DMS153 treated with DMSO at 0.1 percent for 48 hours (cell line): ENCODE measurements at regions not wholly inside any gene's neighbourhood (a gene's known extent, or its start where the extent isn't known, plus 50 kb on each side); places are given as distances from the start of the nearest gene placed in this dataset.
"Not testable (repeated sequence)": the region's sequence is repeated elsewhere in the genome, so short reads cannot be mapped to it uniquely, and the experiment has no call there.

Experiments used
- DNase-seq: peaks from one replicate; lab custom pipeline; 2025; ENCODE audit not compliant: unreplicated experiment; lab: John Stamatoyannopoulos, UW

DNA sequence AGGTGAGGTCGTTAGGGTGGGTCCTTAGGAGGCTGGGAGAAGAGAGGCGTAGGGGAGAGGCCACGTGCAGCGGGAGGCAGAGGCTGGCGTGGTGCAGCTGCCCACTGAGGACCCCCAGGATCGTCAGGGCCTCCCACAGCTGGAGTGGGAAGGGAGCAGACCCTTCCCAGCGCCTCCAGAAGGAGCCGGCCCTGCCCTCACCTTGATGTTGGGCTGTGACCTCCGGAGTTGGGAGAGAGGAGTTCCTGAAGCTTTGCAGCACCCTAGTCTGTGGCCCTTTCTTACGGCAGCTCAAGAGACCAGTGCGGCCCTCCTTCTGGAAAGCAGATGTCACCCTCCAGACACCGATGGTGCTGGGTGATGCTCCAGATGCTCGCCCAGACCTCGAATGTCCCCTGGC is 156.5 kb upstream of the ZNF469 start:
- DNase-seq = not testable (repeated sequence)

DNA sequence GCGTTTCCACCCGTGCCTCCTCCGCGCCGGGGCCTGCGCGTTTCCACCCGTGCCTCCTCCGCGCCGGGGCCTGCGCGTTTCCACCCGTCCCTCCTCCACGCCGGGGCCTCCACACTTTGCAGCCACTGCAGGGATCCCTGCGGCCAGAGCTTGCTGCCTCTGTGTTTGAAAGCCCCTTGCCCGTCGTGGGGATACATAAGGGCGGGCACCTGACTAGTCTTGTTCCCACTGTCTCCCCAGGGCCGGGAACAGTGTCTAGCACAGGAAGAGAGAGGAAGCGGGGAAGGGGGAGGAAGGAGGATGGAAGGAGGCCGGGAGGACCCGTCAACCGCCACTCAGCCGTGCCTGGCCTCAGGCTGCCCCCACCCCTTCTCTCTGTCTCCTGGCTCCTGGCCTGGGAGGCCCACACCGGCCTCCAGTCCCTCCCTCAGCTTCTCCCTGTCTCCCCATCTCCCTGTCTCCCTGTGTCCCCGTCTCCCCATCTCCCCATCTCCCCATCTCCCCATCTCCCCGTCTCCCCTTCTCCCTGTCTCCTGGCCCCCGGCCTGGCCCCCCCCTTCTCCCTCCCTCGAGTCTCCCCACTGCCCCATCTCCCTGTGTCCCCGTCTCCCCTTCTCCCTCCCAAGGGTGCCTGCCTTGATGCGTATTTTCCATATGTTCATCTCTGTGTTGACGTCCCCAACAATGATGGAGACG is 155.6 kb upstream of the ZNF469 start:
- not testable (repeated sequence) for DNase-seq

DNA sequence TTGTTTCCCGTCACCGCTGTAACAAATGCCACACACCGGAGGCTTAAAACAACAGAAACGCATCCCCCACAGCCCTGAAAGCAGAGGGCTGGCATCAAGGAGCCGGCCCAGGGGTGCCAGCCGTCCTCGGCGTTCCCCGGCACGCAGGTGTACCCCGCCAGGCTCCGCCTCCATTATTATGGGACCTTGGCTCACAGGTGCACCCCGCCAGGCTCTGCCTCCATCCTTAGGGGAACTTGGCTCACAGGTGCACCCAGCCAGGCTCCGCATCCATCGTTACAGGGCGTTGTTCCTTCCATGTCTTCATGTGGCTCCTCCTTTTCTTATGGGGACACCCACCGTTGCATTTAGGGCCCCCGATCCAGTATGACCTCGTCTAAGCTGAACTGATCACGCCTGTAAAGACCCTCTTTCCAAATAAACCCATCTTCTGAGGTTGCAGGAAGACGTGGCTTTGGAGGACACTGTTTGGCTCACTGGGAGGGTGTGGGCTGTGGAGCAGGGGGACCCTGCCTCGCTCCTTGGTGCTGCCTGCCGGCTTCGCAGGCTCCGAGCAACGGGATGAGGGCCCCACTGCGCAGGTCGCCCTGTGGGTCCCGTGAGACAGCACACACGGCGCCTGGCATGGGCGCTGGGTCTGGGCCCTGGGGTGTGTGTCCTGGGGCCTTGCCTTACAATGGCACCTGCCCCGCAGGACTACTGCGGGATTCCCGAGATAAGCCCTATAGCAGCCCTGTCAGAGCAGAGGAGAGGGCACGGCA is 154.9 kb upstream of the ZNF469 start:
- DNase-seq = not testable (repeated sequence)

DNA sequence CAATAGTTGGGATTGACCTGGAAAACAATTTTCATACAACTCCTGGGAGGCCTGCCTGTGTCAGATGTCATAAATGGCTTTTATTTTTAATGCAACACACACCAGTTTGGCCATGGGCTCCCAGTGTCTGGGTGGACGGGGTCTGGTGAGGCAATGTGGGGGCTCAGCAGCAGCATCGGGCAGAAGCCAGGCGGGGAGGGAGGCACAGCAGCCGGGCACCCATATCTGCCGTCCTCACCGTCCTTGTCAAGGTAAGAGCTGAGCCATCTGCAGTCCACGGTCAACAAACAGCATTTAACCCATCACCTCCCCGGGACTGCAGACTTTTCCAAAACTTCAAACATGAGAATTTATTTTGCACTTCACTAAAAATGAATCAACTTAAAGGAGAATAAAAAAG is 154.0 kb upstream of the ZNF469 start:
- DNase-seq = not testable (repeated sequence)

DNA sequence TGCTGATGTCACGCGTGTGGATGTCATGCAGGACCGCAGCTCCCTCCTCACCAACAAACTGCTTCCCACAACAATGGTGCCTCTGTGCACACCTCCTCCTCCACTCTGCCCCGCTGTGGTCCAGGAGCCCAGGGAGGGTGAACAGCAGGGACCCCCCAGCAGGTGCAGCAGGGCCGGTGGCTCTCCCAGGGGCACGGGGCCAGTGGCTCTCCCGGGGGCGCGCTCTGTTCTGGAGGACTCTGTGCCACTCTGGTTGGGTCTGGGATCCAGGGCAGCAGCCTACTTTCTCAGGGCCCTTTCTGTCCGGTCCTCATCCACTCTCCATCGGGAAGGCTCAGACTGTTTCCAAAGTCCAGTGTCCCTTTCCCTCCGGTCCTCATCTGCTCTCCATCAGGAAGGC is 153.0 kb upstream of the ZNF469 start:
- DNase-seq = not testable (repeated sequence)

DNA sequence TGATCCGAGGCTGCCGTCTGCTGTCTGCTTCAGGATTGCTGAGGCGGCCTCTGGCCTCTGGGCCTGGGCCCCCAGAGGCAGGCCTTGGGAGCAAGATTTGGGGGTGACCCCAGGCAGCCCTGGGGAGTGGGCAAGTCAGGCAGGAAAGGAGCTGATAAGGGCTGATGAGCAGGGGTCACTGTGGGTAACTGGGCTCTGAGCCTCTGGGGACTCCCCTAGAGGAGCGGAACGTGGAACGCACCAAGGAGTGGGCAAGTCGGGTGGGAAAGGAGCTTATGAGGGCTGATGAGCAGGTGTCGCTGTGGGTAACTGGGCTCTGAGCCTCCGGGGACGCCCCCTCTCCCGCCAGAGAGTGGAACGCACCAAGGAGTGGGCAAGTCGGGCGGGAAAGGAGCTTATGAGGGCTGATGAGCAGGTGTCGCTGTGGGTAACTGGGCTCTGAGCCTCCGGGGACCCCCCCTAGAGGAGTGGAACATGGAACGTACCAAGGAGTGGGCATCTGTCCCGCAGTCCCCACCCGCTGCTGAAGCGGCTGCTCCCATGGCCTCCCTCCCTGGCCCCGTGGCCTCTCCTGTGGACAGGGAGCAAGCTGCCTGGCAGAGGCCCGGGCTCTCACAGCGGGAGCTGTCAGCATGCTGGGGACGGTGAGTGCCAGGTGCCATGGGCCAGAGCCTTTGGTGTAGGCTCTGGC is 152.3 kb upstream of the ZNF469 start:
- not testable (repeated sequence) for DNase-seq

DNA sequence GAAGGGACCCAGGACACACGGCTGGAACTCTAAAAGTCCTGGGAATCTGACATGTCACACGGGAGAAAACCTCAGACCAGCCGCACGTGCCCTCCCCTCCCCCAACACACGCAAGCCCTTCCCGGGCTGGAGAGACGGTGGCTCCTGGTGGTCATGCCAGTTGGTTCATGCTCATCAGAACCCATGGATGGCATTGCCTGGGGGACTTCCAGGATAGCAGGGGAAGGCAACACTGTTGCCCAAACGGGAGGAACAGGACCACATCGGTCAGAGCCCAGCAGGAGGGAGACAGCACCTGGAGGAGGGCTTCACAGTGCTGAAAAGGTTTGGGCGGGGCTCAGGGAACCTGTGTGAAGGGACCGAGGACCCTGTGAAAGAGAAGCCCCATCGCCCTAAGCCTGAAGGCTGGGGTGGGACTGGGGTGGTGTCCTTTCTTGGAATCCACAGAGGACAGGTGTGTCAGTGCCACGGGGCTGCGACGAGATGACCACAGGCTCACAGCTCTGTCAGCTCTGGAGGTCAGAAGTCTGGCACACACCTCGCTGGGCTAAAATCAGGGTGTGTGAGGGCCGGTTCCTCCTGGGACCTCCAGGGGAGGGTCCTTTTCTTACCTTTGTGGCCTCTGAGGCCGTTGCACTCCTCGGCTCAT is 151.7 kb upstream of the ZNF469 start:
- not testable (repeated sequence) for DNase-seq

DNA sequence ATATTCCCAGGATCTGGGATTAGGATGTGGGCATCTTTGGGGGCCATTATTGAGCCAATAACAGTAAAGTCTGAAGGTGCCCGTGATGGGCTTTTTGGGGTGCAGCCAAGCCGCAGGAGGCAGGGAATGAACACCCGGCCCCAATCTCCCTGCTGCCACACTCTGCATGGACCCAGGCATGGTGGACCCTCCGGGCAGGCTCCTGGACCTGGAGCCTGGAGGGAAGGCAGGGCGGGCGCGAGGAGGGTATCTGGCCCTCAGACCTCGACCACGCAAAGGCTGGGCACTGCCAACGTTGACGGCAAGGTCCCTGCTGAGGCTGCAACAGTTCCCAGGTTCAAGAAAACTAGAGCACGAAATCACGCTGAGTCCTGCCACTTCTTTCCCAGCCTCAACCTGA is 150.9 kb upstream of the ZNF469 start:
- not testable (repeated sequence) for DNase-seq

DNA sequence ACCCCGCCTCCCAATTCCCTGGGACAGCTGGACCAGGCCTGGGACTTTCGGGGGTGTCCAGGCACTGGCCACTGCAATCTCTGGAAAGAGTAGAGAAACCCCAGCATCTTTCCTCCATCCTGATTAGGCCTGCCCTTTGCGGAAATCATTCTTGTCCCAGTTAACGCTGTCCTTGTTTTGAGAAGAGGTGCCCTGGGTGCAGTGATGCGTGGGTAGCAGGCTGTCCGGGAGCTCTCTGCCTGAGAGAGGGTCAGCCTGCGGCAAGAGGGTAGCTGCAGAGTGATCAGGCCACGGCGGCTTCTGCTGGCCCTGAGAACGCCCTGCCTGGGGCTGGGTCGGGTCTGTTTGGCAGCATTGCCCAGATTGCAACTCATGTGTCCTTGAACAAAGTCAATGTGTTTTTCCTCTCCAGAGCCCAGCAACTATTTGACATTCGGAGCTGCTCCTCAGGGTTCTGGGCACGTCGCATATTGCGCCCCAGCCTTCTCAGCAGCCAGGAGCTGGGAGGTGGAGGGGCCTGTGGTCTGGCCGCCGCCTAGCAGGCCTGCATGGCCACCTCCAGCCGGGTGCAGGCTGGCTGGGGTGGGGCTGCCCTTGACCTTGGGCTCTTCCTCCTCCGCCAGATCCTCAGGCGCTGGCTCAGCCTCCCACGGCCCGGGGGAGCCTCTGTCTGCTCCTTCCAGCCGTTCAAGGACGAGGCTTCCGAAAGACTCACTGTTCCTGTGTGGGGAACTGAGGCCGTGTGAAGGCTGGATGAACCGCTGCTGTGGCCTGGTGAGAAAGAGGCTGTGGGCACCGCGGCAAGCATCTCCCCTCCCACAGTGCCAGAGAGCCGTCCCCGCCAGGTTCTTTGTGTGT is 150.1 kb upstream of the ZNF469 start:
- not testable (repeated sequence) for DNase-seq

DNA sequence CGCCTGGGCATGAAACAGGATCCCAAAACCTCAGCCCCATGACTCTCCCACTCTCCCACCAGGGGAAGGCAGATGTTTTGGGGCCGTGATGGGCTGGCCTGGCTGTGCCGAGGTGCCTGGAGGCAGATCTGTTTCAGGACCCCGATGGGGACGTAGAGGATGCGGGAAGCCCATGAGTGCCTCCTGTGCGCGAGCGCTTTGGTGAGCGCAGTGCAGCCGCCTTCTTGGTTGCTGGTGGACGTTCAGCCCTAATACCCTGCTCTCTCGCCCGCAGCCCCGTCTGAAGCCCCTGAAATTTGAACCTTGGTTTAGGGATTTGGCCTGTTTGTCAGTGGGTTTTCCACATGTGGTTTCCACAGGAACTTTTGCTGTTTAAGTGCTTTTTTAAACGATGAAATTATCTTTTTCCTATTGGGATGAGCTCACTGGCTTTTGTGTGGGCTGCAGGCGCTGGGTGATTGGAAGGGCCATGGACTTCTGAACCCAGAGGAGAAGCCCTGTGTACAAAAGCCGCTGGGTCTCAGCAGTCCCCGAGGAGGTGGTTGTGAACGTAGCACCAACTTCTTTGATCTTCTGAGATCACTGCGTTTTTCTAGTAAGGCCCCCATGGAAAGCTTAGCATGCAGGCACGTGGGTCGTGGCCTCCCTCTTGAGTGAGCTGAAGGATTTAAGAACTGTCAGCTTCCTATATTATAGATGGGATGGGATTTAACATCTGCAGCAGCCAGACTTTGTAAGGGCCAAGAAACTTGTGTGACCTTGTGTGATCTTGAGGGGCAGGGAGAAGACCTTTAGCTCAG is 148.9 kb upstream of the ZNF469 start:
- not testable (repeated sequence) for DNase-seq

DNA sequence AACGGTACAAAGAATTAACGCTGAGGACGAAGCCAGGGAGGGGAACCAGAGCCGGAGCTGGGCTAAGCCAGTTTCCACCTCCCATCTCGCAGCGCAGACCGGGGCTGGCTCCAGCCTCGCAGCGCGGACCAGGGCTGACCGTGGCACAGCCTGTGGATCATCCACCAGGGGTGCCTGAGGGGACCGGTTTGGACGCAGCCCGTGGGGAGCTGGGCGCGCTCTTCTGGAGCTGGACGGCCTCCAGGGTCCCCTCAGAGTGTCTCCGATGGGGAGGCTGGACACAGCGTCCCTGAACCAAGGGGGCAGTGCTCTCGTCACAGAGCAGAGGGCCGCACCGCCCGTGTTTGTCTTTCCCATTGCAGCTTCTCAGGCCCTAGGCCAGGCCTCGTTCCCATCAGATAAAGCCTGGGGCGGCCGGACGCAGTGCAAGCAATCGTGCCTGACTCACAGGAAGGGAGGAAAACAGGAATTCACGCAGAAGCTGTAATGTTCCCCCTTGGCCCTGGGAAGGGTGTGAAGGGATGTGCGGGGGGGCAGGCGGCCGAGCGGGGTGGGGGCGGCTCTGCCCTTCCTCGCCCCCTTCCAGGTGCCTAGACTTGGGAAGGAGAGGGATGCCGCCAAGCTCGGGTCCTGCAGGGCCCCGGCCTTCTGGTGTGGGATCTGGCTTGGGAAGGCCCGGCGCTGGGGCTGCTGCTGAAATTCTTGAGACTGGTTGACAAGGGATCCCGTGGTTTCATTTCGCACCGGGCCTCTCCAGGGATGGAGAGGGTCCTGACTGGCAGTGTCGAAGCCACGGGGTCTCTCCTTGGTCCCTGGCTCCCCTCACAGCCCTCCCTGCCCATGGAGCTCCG is 148.1 kb upstream of the ZNF469 start:
- DNase-seq = not testable (repeated sequence)

DNA sequence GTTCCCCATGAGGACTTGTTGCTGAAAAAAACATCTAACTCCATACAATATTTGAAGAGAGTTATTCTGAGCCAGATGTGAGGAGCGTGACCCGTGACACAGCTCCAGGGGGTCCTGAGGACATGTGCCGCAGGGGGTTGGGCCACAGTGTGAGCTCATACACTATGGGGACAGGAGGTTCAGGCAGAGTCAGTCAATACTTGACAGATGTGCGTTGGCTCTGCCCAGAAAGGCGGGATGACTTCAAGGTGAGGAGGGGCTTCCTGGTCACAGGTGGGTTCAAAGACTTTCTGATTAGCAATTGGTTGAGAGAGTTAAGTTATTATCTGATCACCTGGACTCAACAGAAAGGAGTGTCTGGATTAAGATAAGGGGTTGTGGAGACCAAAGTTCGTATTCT is 147.1 kb upstream of the ZNF469 start:
- DNase-seq = not testable (repeated sequence)

DNA sequence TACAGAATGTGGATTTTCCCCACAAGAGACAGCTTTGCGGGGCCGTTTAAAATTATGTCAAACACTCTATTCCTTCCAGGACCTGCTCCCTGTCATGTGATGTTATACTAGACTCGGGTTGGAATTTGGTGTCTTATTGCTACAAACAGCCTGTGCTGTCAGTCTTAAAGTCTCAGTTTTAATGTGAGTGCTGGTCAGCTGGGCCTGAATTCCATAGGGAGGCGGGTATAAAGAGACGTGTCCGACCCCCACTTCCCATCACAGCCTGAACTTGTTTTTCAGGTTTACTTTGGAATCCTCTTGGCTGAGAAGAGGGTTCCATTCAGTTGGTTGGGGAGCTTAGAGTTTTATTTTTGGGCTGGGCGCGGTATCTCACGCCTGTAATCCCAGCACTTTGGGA is 146.5 kb upstream of the ZNF469 start:
- DNase-seq = not testable (repeated sequence)

DNA sequence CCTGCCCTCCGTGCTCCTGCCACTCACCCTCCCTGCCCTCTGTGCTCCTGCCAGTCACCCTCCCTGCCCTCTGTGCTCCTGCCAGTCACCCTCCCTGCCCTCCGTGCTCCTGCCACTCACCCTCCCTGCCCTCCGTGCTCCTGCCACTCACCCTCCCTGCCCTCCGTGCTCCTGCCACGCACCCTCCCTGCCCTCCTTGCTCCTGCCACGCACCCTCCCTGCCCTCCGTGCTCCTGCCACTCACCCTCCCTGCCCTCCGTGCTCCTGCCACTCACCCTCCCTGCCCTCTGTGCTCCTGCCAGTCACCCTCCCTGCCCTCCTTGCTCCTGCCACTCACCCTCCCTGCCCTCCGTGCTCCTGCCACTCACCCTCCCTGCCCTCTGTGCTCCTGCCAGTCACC is 145.4 kb upstream of the ZNF469 start:
- DNase-seq = not testable (repeated sequence)

DNA sequence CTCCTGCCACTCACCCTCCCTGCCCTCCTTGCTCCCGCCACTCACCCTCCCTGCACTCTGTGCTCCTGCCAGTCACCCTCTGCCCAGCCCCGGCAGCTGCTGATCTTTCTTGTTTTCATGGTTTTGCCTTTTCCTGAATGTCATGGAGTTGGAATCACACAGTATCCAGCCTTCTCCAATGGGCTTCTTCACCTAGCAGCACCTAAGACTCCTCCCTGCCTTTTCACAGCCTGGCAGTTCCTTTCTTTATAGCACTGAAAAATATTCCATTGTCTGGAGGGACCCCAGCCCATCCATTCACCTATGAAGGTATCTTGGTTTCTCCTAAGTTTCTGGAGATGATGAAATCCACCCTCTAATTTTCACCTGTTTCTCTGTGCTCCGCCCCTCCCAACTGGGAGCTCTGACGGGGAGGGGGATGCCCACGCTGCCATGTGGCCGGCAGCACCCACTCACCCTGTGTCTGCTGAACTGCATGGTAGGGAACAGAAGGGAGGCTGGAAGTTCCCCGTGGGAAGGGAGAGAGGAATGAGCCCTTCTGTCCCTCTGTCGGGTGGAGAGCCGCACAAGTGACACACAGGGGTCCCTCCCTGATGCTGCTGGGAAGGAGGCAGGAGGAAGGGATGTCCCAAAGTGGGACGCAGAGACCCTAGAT is 144.9 kb upstream of the ZNF469 start:
- not testable (repeated sequence) for DNase-seq

DNA sequence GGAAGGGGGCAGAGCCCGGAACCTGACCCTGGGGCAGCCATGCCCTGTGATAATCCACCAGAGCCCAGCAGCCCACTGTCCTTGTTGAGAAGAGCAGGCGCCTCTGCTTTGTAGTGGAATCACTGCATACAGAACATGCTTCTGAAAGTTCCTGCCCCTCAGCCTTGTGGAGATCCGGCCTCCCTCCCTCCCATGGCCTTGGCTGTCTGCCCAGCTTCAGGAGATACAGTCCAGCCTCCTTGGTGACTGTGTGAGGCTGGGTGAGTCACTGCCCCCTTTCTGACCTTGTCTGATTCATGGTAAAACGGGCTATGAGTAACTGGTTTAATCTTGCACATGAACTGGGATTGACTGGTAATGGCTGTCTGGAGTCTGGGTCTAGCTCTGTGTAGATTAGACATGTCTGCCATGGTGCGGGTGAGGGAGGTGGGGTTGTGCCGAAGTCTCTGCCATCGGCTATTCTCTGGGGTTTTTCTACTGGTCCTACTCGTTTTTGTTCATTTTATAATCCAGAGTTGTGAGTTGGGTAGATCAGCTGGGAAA is 144.0 kb upstream of the ZNF469 start:
- not testable (repeated sequence) for DNase-seq

DNA sequence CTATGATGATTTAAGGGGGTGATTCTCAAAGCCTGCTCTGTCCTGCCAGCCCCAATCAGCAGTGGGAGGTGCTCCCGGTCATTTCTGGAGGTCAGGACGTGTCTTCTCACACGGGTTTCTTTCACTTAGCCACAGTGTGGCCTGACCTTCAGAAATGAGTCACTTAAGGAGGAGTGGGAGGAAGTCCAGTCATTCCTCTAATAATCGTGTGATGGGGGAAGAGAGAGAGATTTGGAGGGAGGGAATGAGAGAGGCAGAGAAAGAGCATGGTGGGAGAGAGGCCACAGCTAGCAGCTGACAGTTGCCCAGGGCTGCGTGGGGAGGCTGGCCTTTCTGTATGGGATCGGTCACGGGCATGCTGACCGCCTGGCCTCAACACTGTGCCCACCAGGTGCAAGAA is 142.6 kb upstream of the ZNF469 start:
- DNase-seq = not testable (repeated sequence)

DNA sequence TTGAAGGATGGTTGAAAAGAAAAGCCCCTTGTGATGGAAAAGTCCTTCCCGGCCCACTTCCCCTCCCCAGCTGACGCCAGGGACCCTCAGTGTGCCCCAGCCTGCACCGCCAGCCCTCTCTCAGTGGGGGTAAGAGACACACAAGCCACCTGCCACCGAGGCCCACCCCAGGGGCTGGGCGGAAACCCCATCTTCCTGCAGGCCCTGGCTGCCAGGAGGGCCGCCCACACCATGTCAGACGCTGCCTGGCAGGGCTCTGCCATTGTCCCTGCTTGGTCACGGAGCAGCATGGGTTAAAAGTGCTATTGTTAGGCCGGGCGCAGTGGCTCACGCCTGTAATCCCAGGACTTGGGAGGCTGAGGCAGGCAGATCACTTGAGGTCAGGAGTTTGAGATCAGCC is 142.0 kb upstream of the ZNF469 start:
- not testable (repeated sequence) for DNase-seq
